HG03045 (cell line): ENCODE measurements at regions not wholly inside any gene's neighbourhood (a gene's known extent, or its start where the extent isn't known, plus 50 kb on each side); places are given as distances from the start of the nearest gene placed in this dataset.
"Not testable (repeated sequence)": the region's sequence is repeated elsewhere in the genome, so short reads cannot be mapped to it uniquely, and the experiment has no call there.

Source experiments
- ATAC-seq: cut with Tn5 transposase; IDR thresholded peaks from one replicate; pipeline ENCODE4 v1.9.1; 2021; ENCODE audit warnings: mild to moderate bottlenecking, moderate library complexity; ENCODE audit not compliant: unreplicated experiment

DNA sequence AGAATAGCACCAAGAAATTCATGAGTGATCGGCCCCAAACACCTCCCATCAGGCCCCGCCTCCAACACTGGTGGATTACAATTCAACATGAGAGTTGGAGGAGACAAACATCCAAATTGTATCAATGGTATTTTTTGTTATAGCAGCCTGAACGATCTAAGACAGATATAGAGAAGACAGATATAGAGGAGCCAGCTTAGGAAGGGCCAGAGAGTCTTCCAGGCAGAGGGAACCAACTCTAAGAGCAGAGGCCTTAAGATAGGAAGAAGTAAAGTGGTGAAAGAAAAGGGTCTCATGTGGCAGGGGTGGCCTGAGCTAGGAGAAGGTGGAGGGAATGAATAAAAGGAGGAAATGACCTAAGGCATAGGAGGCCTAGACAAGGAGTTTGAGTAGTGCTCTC lies 158.8 kb upstream of the TBL1XR1 start:
- no peak for ATAC-seq

DNA sequence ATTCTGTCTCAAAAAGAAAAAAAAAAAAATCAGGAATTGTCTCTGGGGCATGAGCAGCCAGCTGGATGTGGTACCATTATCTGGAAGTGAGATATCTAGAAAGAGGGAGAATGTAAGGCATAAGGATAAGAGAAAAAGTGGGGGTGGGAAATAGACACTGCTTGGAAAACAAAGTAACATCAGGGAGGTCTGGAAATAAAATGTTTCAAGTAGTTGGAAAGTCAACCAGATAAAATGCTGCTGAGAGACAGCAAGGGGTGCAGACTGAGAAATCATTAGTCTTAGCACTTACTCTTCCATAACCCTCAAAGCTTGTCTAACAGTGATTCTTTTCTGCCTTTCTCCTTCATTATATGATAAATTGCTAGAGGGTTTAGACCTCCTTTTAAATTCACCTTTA lies 159.7 kb upstream of the TBL1XR1 start:
- ATAC-seq: no peak

GRCh38 chr3:177357352-177358090 lies 160.2 kb upstream of the TBL1XR1 start:
- no peak for ATAC-seq

DNA sequence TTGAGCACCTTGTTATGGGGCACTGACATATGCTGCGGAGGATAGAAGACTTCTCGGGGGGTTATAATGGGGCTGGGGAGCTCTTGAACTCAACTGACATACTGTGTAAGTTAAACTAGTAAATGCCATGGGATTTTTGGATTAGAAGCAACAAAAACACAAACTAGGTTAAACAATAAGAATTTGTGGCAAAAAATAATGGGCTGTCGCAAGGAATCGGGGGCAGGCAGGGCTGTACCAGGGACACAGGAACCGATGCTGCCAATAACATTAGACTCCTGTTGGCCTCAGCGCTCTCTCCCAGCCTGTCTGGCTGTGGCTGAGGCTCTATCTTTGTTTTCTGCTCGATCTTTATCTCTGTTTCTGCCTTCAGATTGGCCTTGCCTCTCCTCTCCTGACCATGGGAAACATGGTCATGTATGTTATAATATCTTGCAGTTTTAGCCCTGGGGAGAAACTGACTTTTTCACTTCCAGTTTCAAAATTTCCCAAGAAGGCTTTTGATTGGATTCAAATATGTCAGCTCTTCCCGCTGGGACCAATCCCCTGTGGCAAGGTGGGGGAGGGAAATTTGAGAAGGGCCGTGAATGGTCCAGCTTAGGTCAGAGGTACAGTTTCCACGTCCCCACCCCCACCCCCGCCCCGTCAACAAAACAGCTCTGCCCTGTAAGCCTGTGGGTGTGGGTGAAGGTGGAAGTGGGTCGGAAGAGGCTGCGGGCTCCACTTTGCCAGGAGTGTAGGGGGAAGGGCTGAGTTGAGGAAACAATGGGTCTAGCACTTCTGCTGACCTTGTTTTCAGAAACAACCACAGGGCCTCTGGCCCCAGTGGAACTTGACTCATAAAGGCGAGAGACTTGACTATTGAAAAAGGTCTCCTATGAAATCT lies 161.1 kb upstream of the TBL1XR1 start:
- peak; percentile 48 for ATAC-seq

- ATAC-seq: peak; percentile 20
These were observed 161.8 kb upstream of the TBL1XR1 start for GRCh38 chr3:177358977-177359592.

DNA sequence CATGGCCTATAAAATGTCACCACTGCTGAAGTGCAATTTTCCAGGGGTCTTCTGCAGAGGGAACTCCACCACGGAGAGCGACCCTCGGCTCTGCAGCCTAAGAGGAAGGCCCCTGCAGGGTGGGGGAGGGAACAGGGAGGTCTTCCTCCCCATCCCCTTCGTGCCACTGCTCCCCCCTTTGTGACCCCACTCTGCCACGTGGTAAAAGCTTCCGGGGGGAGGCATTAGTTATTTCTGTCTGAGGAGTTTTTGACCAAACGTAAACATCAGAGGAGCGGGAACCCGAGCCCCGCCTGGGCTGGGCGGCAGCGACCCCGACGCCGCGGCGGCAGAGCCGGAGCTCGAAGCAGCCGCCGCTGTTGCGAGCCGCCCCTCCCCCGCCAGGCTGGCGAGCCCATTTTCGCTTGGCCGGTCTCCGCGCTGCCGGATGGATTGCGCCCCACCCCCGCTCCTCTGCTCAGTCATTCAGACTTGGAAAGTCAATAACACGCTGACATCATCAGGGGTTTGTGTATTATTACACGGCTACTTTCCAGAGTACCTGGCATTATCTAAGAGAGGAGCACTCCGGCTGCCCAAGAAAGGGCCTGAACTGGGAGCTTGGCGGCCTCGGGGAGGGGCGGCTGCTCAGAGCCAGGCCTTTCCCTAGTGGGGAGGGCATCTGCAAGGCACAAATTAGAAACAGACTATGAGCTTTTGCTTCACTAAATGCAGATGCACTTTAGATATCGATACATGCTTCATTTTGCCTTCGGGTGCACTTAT lies 162.5 kb upstream of the TBL1XR1 start:
- peak; percentile 83 for ATAC-seq

DNA sequence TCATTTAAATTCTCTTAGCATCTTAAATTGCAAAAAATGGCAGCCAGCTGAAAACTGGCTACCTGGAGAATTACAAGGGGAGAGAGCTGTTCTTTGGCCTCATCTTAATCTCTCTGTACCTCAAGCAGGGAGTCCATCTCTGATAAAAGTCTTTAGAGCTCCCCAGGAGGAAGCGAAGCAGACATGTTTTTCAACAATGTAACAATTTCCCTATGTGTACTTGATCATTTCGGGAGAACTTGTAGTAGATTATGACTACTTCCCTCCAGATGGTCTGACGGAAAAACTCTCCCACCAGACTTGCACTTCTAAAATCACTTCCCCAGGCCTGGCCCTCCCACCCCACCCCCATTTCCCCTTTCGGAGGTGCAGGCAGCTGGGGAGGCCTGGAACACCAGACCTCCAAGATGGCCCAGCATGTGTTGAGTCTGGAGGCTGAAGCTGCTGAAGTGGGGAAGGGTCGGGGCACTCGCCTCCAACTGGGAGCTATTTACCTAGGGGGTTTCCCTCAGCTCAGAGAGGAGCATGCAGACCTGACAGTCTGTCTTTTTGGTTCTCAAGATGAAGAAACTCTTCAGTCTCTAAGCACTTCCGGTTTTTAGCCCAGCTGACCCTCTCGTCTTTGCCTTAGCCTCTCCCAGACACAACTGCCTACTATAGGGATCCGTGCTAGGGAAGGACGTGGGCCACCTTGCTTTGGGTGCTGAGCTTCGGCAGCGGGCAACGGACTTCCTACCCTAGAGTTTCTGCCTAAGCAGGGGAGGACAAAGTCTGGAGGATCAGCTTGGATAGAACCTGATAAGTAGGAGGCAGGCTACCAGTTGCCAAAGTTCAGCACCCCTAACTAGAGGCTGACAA lies 164.0 kb upstream of the TBL1XR1 start:
- ATAC-seq: no peak

DNA sequence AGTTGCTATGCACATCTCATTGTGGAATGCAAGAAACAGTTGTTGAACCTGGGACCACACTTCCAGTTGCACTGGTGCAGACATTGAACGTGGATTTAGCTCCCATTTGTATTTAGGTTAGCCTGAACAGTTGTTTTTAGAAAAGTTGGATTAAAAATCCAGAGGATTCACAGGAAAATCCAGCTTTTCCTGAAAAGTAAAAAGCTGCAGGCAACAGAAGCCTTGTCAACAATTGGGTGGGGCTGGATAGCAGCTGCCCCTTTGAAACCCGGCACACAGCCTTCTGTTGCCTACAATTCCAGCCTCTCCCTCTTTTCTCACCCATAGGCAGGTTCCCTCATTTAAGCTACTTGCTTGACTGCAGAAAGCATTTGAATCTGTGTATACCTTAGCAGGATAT lies 165.3 kb upstream of the TBL1XR1 start:
- ATAC-seq: no peak

- ATAC-seq: no peak
These were observed 167.0 kb upstream of the TBL1XR1 start for GRCh38 chr3:177364236-177364635.

DNA sequence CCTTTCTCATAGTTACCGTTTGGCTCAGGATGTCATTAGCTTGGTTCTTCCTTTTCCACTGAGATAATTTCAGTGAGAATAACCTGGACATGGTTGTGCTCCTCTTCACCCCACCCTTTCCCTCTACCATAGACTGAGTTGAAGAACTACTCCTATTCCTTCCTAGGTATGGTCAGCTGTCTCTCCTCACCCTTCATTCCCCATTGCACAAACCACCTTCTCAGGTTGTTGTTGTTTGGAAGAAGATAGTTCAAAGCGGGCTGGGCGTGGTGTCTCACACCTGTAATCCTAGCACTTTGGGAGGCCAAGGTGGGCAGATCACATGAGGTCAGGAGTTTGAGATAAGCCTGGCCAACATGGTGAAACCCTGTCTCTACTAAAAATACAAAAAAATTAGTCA lies 168.0 kb upstream of the TBL1XR1 start:
- ATAC-seq: not testable (repeated sequence)

- no peak for ATAC-seq
These were observed 170.5 kb upstream of the TBL1XR1 start for GRCh38 chr3:177367788-177368187.

DNA sequence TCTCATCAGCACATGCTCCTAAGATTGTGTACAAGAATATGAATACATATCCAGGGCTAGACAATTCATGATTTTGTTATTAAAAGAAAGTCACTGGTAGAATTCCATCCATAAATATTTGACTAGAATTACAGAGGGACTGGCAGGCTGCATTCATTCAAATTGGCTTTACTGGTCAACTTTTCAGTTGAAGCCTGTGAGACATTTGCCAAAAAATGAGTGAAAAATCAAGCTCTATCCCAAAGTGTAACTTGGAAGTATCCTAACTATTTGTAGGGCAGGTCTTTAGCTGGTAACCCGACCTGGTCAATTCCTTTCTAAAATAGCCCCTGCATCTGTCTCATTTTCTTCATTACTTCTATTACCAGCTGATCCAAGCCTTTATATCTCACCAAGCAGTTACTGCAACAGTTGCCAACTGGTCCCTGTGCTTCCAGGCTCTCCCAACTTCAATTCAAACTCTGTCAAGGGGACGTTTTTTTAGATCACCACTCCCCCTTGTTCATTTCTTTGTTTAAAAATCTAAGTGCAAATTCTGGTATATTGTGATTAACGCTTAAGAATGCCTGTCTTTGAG lies 173.1 kb upstream of the TBL1XR1 start:
- ATAC-seq: no peak

GRCh38 chr3:177371146-177371545 lies 173.9 kb upstream of the TBL1XR1 start:
- no peak for ATAC-seq

DNA sequence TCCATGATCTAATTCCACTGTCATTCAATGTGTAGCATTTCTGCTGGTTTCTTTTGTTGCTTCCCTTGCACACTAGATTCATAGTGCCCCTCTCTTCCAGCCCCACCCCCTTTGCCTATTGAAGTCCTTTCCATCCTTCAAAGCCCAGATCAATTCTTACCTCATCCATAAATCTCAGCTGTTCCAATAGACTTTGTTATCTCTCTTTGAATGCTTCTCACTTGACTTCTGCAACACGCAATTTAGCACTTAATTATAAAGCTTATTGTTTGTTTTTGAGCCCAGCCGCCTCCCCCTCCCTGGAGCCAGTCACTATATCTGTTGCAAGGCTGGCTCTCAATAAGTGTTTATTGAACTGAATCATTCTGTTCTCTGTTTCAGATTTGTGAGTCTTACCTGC lies 174.6 kb upstream of the TBL1XR1 start:
- no peak for ATAC-seq

DNA sequence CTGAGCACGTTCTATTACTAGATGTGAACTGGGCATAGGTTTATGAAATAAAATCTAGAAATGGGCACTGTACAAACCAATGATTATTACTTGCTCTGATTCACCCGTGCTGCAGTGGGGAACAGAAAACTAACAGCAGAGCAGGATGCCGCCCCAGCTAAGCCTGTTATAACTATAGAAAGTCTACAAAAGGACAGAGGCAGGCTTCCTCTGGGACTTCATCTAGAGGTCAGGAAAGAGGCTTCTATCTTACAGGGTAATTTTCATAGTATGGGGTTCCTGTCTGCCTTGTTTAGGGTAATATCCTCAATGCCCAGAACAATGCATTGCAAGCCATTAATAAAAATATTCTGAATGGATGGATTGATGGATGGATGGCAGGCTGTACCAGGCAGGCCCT lies 177.0 kb upstream of the TBL1XR1 start:
- no peak for ATAC-seq

DNA sequence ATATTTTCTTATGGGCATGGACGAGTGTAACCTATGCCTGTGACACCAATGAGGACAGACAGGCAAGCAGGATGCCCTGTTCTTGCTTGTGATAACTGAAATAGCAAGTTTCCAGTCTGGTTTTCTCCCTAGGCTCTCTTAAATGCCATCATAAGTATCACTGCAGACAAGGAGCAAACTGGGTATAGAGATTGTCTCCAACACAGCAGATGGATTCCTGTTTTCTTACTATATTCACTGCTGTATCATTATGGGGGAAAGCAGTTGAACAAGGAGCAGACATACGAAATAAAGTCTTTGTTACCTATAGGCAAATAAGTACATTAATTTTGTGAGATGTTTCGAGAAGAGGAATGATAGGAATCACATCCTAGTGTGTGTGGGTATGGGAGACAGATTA lies 178.0 kb upstream of the TBL1XR1 start:
- no peak for ATAC-seq

GRCh38 chr3:177377166-177377565 lies 179.9 kb upstream of the TBL1XR1 start:
- ATAC-seq: no peak

DNA sequence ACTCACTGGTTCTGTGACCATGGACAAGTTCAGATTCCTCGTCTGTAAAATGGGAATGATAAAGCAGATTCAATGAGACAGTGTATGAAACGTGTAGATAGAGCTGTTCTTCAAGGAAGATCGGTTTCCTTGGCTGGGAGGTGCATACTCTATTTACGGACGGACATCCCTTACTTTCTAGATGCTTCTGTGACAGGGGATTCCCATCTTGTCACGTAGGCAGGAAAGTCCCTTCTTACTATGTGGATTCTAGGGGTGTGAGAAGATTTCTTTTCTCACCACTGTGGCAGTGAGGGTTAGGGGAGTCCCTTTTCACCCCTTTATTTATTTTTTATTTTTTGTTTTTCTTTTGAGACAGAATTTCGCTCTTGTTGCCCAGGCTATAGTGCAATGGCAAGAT lies 180.9 kb upstream of the TBL1XR1 start:
- peak; percentile 65 for ATAC-seq

- ATAC-seq: no peak
These were observed 181.8 kb upstream of the TBL1XR1 start for GRCh38 chr3:177379045-177379444.

GRCh38 chr3:177381070-177381469 lies 183.8 kb upstream of the TBL1XR1 start:
- no peak for ATAC-seq
